ENCODE measurements at regions not wholly inside any gene's neighbourhood (a gene's known extent, or its start where the extent isn't known, plus 50 kb on each side); places are given as distances from the start of the nearest gene placed in this dataset.

DNA sequence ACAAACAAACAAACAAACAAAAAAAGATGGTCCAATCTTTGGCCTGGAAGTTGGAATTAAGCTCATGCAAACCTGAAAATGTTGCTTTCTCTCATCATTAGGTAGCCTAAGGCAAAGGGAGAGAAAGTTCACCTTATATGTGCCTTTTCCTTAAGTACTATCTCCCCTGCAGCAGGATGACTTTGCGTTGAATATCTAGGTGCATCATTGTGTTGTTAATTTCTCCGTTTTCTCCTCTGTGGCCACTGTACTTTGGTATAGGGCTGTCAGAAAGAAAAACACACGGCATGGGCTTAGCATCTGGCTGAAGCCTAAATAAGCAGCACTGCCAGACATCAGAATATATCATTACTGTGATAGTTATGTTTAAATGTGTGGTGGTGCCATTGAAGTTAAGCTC is 345.5 kb downstream of the BCAT1 start:
- no peak for DNase-seq (ENCODE audit: low read depth in 3 of 3)

DNA sequence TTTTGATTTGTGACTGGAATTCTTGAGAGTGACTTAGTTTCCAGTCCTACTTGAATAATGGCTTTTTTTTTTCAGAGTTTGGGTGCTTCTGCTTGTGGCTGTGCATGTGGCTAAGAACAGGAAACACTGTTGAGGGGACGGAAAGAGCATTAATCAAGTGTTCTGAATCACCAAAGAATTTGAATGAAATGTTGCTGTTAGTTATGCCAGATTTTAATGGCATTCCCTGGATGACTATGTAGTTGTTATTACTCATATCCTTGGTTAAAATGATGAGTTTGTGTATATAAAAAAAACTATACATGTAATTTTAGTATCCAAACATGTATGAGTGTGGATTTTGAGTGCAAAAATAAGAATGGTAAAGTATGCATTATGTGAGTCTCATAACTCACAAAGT is 347.9 kb downstream of the BCAT1 start:
- DNase-seq (ENCODE audit: low read depth in 3 of 3): no peak

DNA sequence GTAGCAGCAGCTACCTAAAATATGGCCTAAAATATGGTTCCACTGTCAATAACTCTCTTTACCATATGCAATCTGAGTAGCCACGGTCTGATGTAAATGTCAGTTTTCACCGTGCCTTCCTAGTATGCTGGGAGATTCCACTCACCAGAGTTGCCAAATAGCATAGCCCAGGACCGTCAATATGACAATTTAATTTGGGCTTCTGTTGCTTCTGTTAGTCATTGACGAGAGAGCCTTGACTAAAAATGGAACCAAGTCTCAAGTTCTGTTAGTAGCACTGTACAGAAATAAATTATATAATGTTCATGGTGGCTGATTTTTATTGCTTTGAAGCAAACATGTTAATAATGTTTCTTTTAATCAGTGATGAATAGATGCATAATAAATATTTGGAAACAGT is 348.4 kb downstream of the BCAT1 start:
- DNase-seq (ENCODE audit: low read depth in 3 of 3): no peak

DNA sequence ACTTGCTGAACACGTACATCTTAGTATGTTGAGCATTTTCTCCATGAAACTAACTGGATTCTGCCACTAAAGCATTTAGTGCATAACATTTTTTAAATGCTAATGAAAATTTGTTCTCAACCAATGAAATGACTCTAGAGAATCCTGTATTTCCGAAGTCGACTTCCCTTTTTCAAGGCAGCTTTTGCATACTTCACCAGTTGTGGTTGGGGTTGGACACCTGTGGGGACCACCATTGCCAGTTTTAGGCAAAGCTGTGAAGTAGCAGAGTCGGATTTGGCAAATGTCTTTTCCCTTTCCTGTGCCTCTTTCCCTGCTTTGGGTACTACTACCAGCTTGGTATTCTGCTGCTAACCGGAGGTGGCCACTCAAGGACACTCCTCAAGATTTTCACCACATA is 349.2 kb downstream of the BCAT1 start:
- no peak for DNase-seq (ENCODE audit: low read depth in 3 of 3)

DNA sequence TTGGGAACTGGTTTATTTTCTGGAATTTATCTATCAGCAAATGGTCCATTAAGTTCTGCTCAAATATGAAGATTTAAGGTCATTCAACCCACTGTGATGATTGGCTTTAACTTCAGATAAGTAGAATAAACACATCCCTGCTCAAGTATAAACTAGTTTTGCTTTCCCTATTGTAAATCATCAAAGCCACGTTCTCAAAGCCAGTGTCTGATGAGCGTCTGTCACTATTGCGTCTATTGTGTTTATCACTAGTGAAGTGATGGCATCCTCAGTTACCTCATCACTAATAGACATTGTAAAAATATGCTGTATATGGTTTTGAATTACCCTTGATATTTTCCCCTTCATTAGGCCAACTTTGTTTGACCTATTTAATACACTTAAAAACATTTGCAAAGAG is 351.3 kb downstream of the BCAT1 start:
- DNase-seq (ENCODE audit: low read depth in 3 of 3): no peak

DNA sequence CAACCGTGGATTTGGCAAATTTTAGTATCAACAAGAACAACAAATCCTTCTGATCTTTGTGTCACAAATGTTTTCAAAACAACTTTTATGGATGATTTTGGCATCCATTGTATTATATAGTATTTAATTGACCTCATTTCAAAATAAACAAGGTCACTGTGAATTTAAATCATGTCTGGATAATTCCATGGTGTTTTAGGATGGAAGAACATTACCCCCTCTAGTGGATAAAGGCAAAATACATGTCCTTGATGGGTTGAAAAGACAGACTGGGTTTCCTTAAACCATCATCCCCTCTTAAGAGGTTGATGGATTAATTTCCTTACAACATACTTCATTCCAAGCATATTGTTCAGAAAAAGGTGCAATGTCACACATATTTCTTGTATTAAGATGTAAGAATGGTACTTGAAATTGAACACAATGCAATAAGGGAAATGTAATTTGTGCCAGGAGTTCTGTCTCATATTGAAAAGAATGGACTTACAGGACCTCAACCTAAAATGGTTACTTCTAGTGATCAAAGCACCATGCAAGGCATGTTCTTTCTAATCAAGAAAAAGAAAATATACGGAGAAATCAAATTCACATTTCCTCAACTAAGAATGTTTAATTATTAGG is 352.0 kb downstream of the BCAT1 start:
- no peak for DNase-seq (ENCODE audit: low read depth in 3 of 3)

DNA sequence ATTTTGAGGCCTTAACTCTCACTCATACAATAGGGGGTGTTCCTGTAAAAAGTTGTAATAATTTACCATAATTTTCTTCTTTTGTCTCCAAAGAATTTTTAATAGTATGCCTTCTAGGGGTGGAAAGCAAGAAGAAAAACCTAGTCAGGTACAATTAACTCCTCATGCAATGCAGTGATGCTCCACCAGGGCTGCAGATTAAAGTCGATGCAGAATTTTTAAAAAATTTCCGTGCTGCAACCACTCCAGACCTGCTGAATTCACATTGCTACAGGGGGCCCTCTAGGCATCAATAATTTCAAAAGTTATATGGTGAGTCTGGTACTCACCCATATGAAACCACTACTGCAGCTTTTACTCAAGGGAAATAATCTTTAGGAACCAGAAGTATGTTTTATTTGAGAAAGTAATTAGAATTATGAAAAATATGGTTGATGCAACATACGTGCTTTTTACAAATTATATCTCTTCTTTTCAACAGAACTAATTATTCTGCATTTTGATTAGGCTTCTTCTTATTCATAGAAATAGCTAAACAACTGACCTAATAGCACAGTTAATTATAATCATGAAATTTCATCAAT is 353.2 kb downstream of the BCAT1 start:
- no peak for DNase-seq (ENCODE audit: low read depth in 3 of 3)

DNA sequence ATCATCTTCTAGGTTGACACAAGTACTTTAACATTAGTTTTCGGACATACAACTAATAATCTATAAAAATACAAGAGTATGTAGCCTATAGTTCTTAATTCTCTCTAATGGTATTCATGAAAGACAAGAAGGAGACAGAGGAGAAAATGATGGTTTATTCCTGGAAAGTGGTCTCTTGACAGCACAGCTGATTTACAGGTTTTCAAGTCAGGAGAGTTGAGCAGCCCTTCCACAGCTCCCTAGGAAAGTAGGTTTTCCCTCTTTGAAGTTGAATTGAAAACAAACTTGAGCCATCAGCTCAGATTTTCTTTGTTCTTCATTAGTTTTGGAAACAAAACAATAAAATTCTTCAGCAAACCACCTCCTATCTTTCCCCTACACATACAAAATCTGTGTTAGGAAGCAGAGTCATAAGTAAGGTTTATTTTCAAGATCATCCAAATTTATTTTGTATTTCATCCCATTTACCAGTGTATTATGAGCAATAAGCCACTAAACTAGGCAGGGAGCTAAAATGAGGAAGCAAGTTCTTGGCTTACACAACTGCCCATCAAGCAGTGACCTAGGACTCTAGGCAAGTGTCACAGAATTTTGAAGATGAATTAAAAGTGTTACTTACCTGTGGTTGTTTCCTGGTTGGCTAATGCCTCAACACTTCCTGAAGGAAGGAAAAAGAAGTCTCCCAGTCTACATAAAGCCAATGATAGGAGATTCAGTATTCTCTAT is 357.0 kb downstream of the BCAT1 start:
- no peak for DNase-seq (ENCODE audit: low read depth in 3 of 3)

DNA sequence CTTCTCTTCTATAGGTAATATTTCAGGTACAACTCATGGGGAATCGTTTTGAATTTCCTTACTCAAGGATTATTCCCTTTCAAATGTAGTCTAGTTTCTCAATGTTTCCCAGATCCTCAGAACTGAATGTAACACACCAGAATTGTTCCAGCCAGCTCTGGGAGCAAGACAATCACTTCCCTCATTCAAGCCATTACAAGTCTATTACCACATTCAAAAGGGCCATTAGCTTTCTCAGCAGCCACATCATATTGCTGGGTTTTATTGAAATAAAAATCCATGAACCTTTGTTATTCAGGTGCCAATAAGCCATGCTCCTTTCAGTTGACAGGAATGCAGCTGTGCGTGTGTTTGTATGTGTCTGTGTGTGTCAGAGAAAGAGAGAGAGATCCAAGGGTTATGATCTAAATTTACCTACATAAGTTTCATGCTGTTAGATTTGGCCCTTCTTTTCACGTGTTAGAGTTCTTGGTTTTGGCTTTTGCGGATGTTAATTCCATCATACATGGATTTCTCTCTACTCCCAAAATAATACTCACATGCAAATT is 357.7 kb downstream of the BCAT1 start:
- DNase-seq (ENCODE audit: low read depth in 3 of 3): no peak

DNA sequence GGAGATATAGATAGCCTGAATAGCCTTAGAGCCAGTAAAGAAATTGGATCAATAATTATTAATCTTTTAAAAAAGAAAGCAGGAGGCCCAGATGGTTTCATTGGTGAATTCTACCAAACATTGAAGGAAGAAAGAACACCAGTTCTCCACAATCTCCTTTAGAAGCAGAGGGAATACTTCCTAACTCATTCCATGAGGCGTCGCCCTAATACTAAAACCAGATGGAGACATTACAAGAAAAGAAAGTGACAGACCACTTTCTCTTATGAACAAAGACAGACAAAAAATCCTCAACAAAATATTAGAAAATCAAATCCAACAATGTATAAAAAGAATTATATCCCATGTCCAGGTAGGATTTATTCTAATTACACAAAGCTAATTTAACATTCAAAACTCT is 362.6 kb downstream of the BCAT1 start:
- DNase-seq (ENCODE audit: low read depth in 3 of 3): no peak

DNA sequence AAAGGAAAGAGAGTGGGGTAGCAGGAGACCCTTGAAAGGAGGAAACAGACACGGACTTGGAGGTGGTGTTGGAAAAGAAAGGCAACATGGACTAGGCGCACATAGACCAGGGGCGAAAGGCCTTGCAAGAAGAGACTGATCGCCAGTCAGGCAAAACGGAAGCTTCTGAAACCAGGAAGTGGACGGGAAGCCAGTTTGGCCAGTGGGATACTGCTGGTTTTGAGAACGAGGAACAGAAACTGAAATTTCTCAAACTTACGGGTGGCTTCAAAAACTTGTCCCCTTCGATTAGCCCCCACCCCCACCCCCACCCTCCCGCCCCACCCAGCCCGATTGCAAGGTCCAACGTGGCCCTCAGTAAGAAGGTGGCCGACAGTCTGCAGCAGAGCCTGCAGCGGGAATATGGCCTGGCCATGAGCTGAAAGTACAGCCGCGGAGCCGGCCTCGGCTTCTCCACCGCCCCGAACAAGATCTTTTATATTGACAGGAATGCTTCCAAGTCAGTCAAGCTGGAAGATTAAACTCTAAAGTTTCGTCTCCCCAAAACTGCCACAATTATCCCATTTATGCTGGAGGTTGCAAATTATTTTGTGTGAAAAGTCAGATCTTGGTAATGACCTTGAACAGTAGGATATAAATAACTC is 364.7 kb downstream of the BCAT1 start:
- DNase-seq (ENCODE audit: low read depth in 3 of 3): no peak

DNA sequence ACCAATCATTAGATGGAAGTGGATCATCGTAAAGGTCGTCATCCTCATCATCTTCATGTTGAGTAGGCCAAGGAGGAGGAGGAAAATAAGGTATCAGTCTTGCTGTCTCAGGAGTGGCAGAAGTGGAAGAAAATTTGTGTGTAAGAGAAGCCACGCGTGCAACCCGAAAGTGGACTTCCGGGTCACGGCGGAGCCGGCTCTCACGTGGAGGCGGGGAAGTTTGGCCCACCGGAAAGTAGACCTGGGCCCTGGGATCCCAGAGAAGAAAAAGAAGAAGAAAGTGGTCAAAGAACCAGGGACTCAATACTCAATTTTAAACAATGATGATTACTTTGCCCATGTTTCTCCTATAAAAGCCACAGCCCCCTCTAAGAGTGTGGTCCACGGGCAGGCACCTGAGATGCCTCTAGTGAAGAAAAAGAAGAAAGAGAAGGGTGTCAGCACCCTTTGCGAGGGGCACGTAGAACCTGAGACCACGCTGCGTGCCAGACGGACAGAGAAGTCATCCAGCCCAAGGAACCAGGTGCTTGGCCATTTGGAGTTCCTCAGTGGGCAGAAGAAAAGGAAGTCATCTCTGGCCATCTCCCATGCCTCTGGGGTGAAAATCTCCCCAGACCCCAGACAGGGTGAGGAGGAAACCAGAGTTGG is 365.8 kb downstream of the BCAT1 start:
- DNase-seq (ENCODE audit: low read depth in 3 of 3): no peak

DNA sequence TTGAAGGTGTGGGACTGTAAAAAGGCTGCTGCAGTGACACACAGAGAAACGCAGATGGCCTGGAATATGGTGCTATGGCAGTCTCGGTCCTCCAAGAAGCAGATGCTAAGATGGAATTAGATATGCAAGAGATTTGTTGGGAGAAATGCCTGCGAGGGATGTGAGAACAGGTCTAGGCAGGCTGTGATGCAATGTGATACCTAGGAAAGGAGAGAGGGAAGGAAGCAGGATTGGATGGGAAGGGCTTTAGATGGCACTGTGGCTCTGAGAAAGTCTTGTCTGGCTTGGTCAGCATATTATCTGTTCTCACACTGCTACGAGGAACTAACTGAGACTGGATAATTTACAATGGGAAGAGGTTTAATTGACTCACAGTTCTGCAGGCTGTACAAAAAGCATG is 374.4 kb downstream of the BCAT1 start:
- no peak for DNase-seq (ENCODE audit: low read depth in 3 of 3)

DNA sequence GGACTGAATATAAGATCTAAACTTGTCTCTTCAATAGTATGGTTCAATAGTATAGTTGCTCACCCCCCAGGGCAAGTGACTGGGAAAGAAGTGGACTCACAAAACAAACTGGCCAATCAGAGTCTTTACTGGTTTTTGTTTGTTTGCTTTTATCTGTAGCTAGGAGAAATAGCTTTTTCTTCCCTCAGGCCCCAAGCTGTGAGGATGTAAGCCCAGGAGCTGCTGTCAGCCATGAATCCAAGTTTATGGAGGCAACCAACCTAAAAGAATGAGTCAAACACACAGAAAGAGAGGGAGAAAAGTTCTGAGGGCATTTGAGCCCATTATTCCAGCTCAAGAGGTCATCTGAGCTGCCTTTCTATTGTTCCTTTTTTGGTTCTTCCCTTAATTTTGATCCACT is 375.3 kb downstream of the BCAT1 start:
- no peak for DNase-seq (ENCODE audit: low read depth in 3 of 3)

DNA sequence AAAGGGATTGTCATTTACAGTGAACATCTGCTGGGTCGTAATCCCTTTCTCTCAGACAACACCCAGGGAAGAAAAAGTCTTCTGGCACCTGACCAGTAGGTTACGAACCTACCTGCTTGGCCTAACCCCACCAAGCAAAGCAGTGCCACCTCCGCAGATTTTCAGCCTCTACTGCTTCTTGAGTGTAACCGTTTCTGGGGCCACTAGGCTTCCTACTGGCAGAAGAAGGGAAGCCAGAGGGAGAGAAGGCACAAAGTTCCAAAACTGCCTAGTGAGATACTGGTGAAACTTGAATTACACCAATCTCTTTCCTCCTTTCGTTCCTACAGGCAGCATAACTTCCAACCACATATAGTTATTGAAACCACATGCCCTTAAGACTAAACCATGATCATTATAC is 383.6 kb downstream of the BCAT1 start:
- no peak for DNase-seq (ENCODE audit: low read depth in 3 of 3)

DNA sequence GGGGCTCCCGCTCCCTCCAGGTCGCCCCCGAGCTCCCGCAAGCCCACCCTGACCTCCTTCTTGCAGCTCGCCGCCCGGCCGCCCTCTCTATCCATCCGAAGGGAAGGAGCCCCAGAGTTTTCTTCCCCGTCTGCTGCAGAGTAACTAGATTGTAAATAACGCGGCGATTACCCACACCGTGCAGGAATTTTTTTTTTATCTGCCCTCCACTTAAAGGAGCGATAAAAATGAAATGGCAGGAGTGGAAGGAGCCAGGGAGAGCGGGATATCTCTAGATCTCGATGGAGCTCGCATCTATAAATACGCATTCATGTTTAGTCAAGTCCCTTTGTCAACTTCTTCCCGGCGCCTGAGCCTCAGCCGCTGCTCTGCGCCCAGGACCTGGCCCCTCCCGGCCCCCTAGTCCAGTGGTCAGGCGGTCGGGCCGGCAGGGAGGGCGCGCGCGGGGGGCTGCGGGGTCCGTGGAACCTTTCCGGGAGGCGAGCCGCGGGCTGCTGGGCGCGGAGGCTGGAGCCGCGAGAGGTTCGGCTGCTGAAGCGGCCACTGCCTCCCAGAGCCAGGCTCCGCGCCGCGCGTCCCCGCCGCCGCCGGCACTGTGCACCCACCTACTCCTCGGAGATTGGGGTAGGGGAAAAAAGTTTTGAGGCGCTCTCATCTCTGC is 386.0 kb downstream of the BCAT1 start:
- no peak for DNase-seq (ENCODE audit: low read depth in 3 of 3)

DNA sequence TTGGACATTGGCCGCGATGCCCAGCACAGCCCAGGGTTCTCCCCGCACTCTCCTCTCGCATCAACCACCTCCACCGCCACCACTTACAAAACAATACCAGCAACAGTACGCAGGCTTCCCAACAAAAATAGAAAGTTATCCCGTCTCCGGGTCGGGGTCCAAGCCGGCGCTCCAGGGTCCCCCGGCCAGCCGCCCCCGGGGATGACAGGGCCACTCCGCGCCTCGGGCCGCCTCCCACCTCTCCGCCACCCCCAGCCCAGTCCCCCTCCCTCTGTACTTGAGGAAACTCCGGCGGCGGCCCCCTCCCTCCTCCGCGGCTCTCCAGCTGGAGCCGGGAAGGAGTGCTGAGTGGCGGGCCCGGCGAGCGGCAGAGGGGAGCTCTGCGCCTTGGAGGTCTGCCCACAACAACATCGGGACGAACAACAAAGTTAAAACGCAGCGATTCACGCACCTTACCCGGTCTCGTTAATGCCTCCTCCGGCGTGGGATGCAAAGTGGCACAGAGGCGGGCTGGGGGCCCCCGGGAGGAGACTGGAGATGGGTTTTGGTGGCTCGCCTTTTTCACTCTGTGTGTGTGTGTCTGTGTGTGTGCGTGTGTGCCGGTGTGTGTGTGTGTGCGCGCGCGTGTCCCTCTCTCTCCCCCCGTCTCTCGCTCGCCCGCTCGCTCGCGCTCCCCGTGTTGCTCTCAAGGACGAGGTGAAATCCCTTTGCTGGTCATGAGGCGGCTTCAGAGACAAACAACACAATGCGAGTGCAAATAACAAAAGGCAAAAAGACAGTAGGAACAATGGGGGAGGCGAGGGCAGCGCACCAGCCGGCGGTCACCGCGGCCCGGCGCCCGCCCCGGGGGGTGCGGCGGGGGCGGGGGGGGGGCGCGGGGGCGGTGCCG is 386.8 kb downstream of the BCAT1 start:
- no peak for DNase-seq (ENCODE audit: low read depth in 3 of 3)

DNA sequence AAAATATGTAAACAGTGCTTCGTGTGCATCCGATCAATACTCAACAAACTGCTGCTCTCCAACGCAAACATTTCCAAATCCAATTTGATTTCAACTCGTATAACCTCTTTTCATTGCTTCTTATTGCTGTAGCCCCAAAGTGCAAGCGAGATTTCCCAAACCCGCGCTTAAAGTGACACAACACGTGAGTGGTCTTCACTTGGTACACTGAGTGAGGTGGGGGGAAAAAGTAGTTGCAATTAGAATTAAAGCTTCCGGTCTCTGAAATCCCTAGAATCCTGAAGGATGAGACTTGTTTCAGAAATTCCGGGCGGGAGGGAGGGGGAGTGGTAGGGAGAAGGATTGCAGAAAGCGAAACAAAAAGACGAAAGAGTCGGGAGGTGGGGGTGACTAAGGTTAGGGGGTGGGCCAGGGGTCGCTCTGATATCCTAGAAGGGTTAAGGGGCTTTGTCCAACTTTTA is 387.5 kb downstream of the BCAT1 start:
- DNase-seq (ENCODE audit: low read depth in 3 of 3): no peak

DNA sequence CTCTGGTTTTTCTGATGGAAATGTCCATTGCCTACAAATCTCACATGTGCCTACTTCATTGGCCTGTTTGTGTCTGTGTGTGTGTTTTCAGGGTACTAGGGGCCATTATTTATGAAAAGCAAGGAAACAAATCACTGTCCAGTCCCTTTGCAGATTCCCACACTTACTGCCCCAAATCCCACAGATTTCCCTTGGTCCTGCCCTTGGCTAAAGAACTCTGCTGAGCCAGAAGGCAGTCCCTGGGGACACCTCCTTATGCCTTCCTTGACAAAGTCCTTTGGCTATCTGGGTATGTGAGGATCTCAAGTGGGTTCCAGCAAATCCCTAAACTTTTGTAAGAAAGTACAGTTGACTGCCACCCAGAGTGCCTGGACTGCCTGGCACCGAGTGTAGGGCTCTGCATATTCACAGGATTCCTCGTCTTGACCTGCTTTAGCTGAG is 388.1 kb downstream of the BCAT1 start:
- no peak for DNase-seq (ENCODE audit: low read depth in 3 of 3)

DNA sequence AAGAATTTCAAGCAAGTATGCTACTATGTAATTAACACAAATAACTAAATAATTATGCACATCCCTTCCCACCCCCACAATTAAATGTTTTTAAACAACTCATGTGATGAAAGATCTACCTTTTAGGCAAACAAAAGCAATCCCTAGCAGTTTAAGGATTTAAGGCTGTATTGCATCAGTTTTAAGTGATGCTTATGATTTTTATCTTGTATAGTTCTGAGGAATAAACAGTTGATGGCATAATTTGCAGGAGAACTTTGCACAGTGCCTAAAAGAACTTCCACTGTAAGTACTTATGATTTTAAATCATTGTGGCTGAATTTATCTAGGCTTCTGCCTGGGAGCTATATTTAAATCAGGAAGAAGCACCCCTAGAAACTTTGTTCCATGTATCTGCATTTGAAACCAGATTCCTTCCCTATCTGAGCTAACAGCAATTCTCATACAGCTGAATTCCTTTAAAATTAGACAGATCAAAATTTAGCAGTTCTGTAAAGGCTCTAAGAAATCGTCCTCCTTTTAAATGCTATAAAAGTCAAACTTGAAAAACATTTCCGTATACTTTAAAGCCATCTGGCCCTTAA is 388.6 kb downstream of the BCAT1 start:
- no peak for DNase-seq (ENCODE audit: low read depth in 3 of 3)
